ENCODE measurements at regions not wholly inside any gene's neighbourhood (a gene's known extent, or its start where the extent isn't known, plus 50 kb on each side); places are given as distances from the start of the nearest gene placed in this dataset.

- H3K4me3 Mint-ChIP-seq (ENCODE audit: unreplicated experiment), result no peak overlapping the region
- TF ChIP-seq CTCF (IDR thresholded peaks at IDR 0.05), result no peak
- H3K9me3 Mint-ChIP-seq (ENCODE audit: unreplicated experiment), result no peaks in the 10 kb centered on the region
- DNase-seq (ENCODE audit: extremely low spot score, unreplicated experiment), result no peak
- H3K36me3 Mint-ChIP-seq (ENCODE audit: unreplicated experiment), result no peaks in the 10 kb centered on the region
- no peaks in the 10 kb centered on the region for H3K4me1 Mint-ChIP-seq (ENCODE audit: unreplicated experiment)
- no peak overlapping the region for H3K27ac Mint-ChIP-seq (ENCODE audit: unreplicated experiment)
- H3K27me3 Mint-ChIP-seq (ENCODE audit: unreplicated experiment), result no peaks in the 10 kb centered on the region
Measured at GRCh38 chr2:175853616-175853890, 148.5 kb downstream of the LNPK start.

GRCh38 chr2:175852879-175853615 is 149.0 kb downstream of the LNPK start:
- no peaks in the 10 kb centered on the region for H3K4me1 Mint-ChIP-seq (ENCODE audit: unreplicated experiment)
- no peaks in the 10 kb centered on the region for H3K27me3 Mint-ChIP-seq (ENCODE audit: unreplicated experiment)
- no peak for DNase-seq (ENCODE audit: extremely low spot score, unreplicated experiment)
- no peak overlapping the region for H3K4me3 Mint-ChIP-seq (ENCODE audit: unreplicated experiment)
- no peak overlapping the region for H3K27ac Mint-ChIP-seq (ENCODE audit: unreplicated experiment)
- H3K9me3 Mint-ChIP-seq (ENCODE audit: unreplicated experiment), result no peaks in the 10 kb centered on the region
- no peaks in the 10 kb centered on the region for H3K36me3 Mint-ChIP-seq (ENCODE audit: unreplicated experiment)
- no peak for TF ChIP-seq CTCF (IDR thresholded peaks at IDR 0.05)

- H3K27me3 Mint-ChIP-seq (ENCODE audit: unreplicated experiment), result no peaks in the 10 kb centered on the region
- no peak overlapping the region for H3K27ac Mint-ChIP-seq (ENCODE audit: unreplicated experiment)
- TF ChIP-seq CTCF (IDR thresholded peaks at IDR 0.05), result no peak
- no peaks in the 10 kb centered on the region for H3K36me3 Mint-ChIP-seq (ENCODE audit: unreplicated experiment)
- DNase-seq (ENCODE audit: extremely low spot score, unreplicated experiment), result no peak
- H3K9me3 Mint-ChIP-seq (ENCODE audit: unreplicated experiment), result no peaks in the 10 kb centered on the region
- no peak overlapping the region for H3K4me3 Mint-ChIP-seq (ENCODE audit: unreplicated experiment)
- peaks cover 8% of the 10 kb centered on the region for H3K4me1 Mint-ChIP-seq (ENCODE audit: unreplicated experiment)
Measured at GRCh38 chr2:175847128-175847527, 154.9 kb downstream of the LNPK start.

- no peak for DNase-seq (ENCODE audit: extremely low spot score, unreplicated experiment)
- Mint-ChIP-seq H3K4me3 (ENCODE audit: unreplicated experiment) (no peak overlapping the region), H3K9me3 (ENCODE audit: unreplicated experiment) (no peaks in the 10 kb centered on the region), H3K36me3 (ENCODE audit: unreplicated experiment) (no peaks in the 10 kb centered on the region), H3K27me3 (ENCODE audit: unreplicated experiment) (no peaks in the 10 kb centered on the region), H3K4me1 (ENCODE audit: unreplicated experiment) (peaks cover 8% of the 10 kb centered on the region), H3K27ac (ENCODE audit: unreplicated experiment) (no peak overlapping the region)
- no peak for TF ChIP-seq CTCF (IDR thresholded peaks at IDR 0.05)
Measured at GRCh38 chr2:175844169-175844568, 157.9 kb downstream of the LNPK start.

GRCh38 chr2:175843625-175844024 is 158.4 kb downstream of the LNPK start:
- no peaks in the 10 kb centered on the region for H3K36me3 Mint-ChIP-seq (ENCODE audit: unreplicated experiment)
- H3K27ac Mint-ChIP-seq (ENCODE audit: unreplicated experiment), result no peak overlapping the region
- no peak for TF ChIP-seq CTCF (IDR thresholded peaks at IDR 0.05)
- no peaks in the 10 kb centered on the region for H3K9me3 Mint-ChIP-seq (ENCODE audit: unreplicated experiment)
- H3K4me1 Mint-ChIP-seq (ENCODE audit: unreplicated experiment), result peaks cover 8% of the 10 kb centered on the region
- no peak overlapping the region for H3K4me3 Mint-ChIP-seq (ENCODE audit: unreplicated experiment)
- no peaks in the 10 kb centered on the region for H3K27me3 Mint-ChIP-seq (ENCODE audit: unreplicated experiment)
- no peak for DNase-seq (ENCODE audit: extremely low spot score, unreplicated experiment)

Measured in osteocyte (in vitro differentiated cells).